ENCODE measurements at regions not wholly inside any gene's neighbourhood (a gene's known extent, or its start where the extent isn't known, plus 50 kb on each side); places are given as distances from the start of the nearest gene placed in this dataset.

- Histone ChIP-seq H3K9me3 (ENCODE audit: low read depth) (no peaks in the 10 kb centered on the region), H3K4me1 (ENCODE audit: low read depth) (no peaks in the 10 kb centered on the region), H3K27ac (no peak overlapping the region), H3K4me3 (no peak overlapping the region), H3K36me3 (no peaks in the 10 kb centered on the region), H3K27me3 (no peaks in the 10 kb centered on the region)
- no peak for TF ChIP-seq CTCF (IDR thresholded peaks at IDR 0.05; ENCODE audit: low read depth, low read length)
- DNase-seq (ENCODE audit: low read depth in 1 of 2, low spot score in 1 of 2), result no peak
These were observed 673.5 kb downstream of the ACTL7B start for GRCh38 chr9:108182270-108182669.

GRCh38 chr9:108181441-108181840 is 674.3 kb downstream of the ACTL7B start:
- Histone ChIP-seq H3K4me3 (no peak overlapping the region), H3K9me3 (ENCODE audit: low read depth) (no peaks in the 10 kb centered on the region), H3K4me1 (ENCODE audit: low read depth) (no peaks in the 10 kb centered on the region), H3K27me3 (no peaks in the 10 kb centered on the region), H3K27ac (no peak overlapping the region), H3K36me3 (no peaks in the 10 kb centered on the region)
- no peak for DNase-seq (ENCODE audit: low read depth in 1 of 2, low spot score in 1 of 2)
- no peak for TF ChIP-seq CTCF (IDR thresholded peaks at IDR 0.05; ENCODE audit: low read depth, low read length)

- TF ChIP-seq CTCF (IDR thresholded peaks at IDR 0.05; ENCODE audit: low read depth, low read length), result no peak
- Histone ChIP-seq H3K36me3 (no peaks in the 10 kb centered on the region), H3K27me3 (no peaks in the 10 kb centered on the region), H3K9me3 (ENCODE audit: low read depth) (no peaks in the 10 kb centered on the region), H3K27ac (no peak overlapping the region), H3K4me1 (ENCODE audit: low read depth) (no peaks in the 10 kb centered on the region), H3K4me3 (no peak overlapping the region)
- DNase-seq (ENCODE audit: low read depth in 1 of 2, low spot score in 1 of 2), result peak in 1 of 2 donors; percentile 23
These were observed 675.2 kb downstream of the ACTL7B start for GRCh38 chr9:108180541-108180940.

GRCh38 chr9:108178318-108178717 is 677.5 kb downstream of the ACTL7B start:
- Histone ChIP-seq H3K9me3 (ENCODE audit: low read depth) (no peaks in the 10 kb centered on the region), H3K36me3 (no peaks in the 10 kb centered on the region), H3K4me3 (no peak overlapping the region), H3K27me3 (no peaks in the 10 kb centered on the region), H3K4me1 (ENCODE audit: low read depth) (no peaks in the 10 kb centered on the region), H3K27ac (no peak overlapping the region)
- DNase-seq (ENCODE audit: low read depth in 1 of 2, low spot score in 1 of 2), result no peak
- no peak for TF ChIP-seq CTCF (IDR thresholded peaks at IDR 0.05; ENCODE audit: low read depth, low read length)

- Histone ChIP-seq H3K4me3 (no peak overlapping the region), H3K27ac (no peak overlapping the region)
- TF ChIP-seq CTCF (IDR thresholded peaks at IDR 0.05; ENCODE audit: low read depth, low read length), result no peak
These were observed 678.8 kb upstream of the KLF4 start for GRCh38 chr9:108168236-108168850.

More at GRCh38 chr9:108168236-108168850, 678.8 kb upstream of the KLF4 start:
- no peaks in the 10 kb centered on the region for H3K27me3 ChIP-seq
- H3K36me3 ChIP-seq, result no peaks in the 10 kb centered on the region
- no peaks in the 10 kb centered on the region for H3K9me3 ChIP-seq (ENCODE audit: low read depth)
- no peaks in the 10 kb centered on the region for H3K4me1 ChIP-seq (ENCODE audit: low read depth)
- DNase-seq (ENCODE audit: low read depth in 1 of 2, low spot score in 1 of 2), result no peak
